ENCODE measurements at regions not wholly inside any gene's neighbourhood (a gene's known extent, or its start where the extent isn't known, plus 50 kb on each side); places are given as distances from the start of the nearest gene placed in this dataset.
"Not testable (repeated sequence)": the region's sequence is repeated elsewhere in the genome, so short reads cannot be mapped to it uniquely, and the experiment has no call there.

GRCh38 chr6:168992446-168993144, 261.1 kb downstream of the THBS2 start:
- intact Hi-C loops (cut with DNase I; ENCODE audit: low total_unique reads), result no loop called here
- TF ChIP-seq POLR2A (IDR thresholded peaks at IDR 0.05), result no peak
- no peak for TF ChIP-seq CTCF (IDR thresholded peaks at IDR 0.05)
- 78 to 79% methylated on average over 11 of the region's 11 CpGs for WGBS, 2 donors
- no peak overlapping the region for H3K4me3 ChIP-seq (ENCODE audit: low read depth, poor library complexity, severe bottlenecking)
- no peak for DNase-seq (ENCODE audit: low spot score in 2 of 2)

GRCh38 chr6:168991695-168992094, 262.0 kb downstream of the THBS2 start:
- intact Hi-C loops (cut with DNase I; ENCODE audit: low total_unique reads); DNase-seq (ENCODE audit: low spot score in 2 of 2); H3K4me3 ChIP-seq (ENCODE audit: low read depth, poor library complexity, severe bottlenecking): not testable (repeated sequence)
- WGBS, 2 donors, result 81 to 93% methylated on average over 4 to 7 of the region's 17 CpGs

GRCh38 chr6:168990019-168990751, 263.5 kb downstream of the THBS2 start:
- no peak for DNase-seq (ENCODE audit: low spot score in 2 of 2)
- TF ChIP-seq CTCF (IDR thresholded peaks at IDR 0.05) (no peak), POLR2A (IDR thresholded peaks at IDR 0.05) (no peak)
- WGBS, 2 donors, result 92 to 95% methylated on average over 16 to 19 of the region's 22 CpGs
- intact Hi-C loops (cut with DNase I; ENCODE audit: low total_unique reads), result no loop called here
- H3K4me3 ChIP-seq (ENCODE audit: low read depth, poor library complexity, severe bottlenecking), result no peak overlapping the region

- no peak for DNase-seq (ENCODE audit: low spot score in 2 of 2)
- no peak for TF ChIP-seq CTCF (IDR thresholded peaks at IDR 0.05)
- no peak for TF ChIP-seq POLR2A (IDR thresholded peaks at IDR 0.05)
- no peak overlapping the region for H3K4me3 ChIP-seq (ENCODE audit: low read depth, poor library complexity, severe bottlenecking)
- 70 to 77% methylated on average over 5 of the region's 5 CpGs for WGBS, 2 donors
- intact Hi-C loops (cut with DNase I; ENCODE audit: low total_unique reads), result no loop called here
Observed at GRCh38 chr6:168989421-168989820, 264.2 kb downstream of the THBS2 start.

- peak; percentile 53 to 90 for DNase-seq (ENCODE audit: low spot score in 2 of 2)
- no peak overlapping the region for H3K4me3 ChIP-seq (ENCODE audit: low read depth, poor library complexity, severe bottlenecking)
- 60 to 64% methylated on average over 2 of the region's 2 CpGs for WGBS, 2 donors
- TF ChIP-seq POLR2A (IDR thresholded peaks at IDR 0.05) (no peak), CTCF (IDR thresholded peaks at IDR 0.05) (no peak)
- intact Hi-C loops (cut with DNase I; ENCODE audit: low total_unique reads), result no loop called here
Observed at GRCh38 chr6:168988801-168989200, 264.8 kb downstream of the THBS2 start.

- 73 to 83% methylated on average over 6 of the region's 6 CpGs for WGBS, 2 donors
- intact Hi-C loops (cut with DNase I; ENCODE audit: low total_unique reads), result no loop called here
- TF ChIP-seq POLR2A (IDR thresholded peaks at IDR 0.05) (no peak), CTCF (IDR thresholded peaks at IDR 0.05) (no peak)
- no peak for DNase-seq (ENCODE audit: low spot score in 2 of 2)
- H3K4me3 ChIP-seq (ENCODE audit: low read depth, poor library complexity, severe bottlenecking), result no peak overlapping the region
Observed at GRCh38 chr6:168988280-168988679, 265.4 kb downstream of the THBS2 start.
